K562 (cell line): ENCODE measurements at regions not wholly inside any gene's neighbourhood (a gene's known extent, or its start where the extent isn't known, plus 50 kb on each side); places are given as distances from the start of the nearest gene placed in this dataset.

Experiments
- ATAC-seq: fragments of 200-7000 bp; cut with Tn5 transposase; 3 replicates; pipeline ENCODE4 v1.9.1; 2020; ENCODE audit warnings: moderate library complexity
- BruUV-seq: library from RNA; stranded (reverse); fragments of 400-500 nt; replicated peaks from 2 replicates; lab custom pipeline; 2021; lab: Mats Ljungman, UMichigan
- CTCF ChIA-PET: fragments of 300-600 bp; formaldehyde crosslinking; extraction: SDS; loops from one replicate; lab custom pipeline; 2021; ENCODE audit warnings: low intra/inter-chr PET ratio; lab: Yijun Ruan, JAX
- POLR2A ChIA-PET: fragments of 300-600, 350-650 bp; sonication (Branson Sonifier 250); formaldehyde crosslinking; extraction: SDS; loops from one replicate; lab custom pipeline; 2021; ENCODE audit warnings: antibody characterized with exemption, inconsistent platforms; lab: Yijun Ruan, JAX
- DNase-seq, 4 experiments: peaks; one replicate each; pipeline versions ENCODE4 v3.0.0 to v3.0.0-alpha.2; 2011 to 2018; ENCODE audit warnings: low spot score in 3 of 4, mixed read lengths in 3 of 4; ENCODE audit errors: extremely low read depth in 1 of 4
- FAIRE-seq: peaks from 2 replicates; lab custom pipeline; 2011; peaks lifted over from hg19 to GRCh38; lab: Jason Lieb, UNC
- H2AFZ ChIP-seq: 2 replicates; pipeline ENCODE4 v1.6.0; 2011; ENCODE audit warnings: low read depth, low read length, control low read depth, inconsistent platforms
- H3K27ac ChIP-seq: fragments of 200-600 bp; 3 replicates; pipeline ENCODE4 v1.8.0; 2011; ENCODE audit warnings: low read depth, mild to moderate bottlenecking, control low read depth, inconsistent platforms, low read length, moderate library complexity, mixed read lengths; ENCODE audit errors: extremely low read depth
- H3K27me3 ChIP-seq, 2 experiments: fragments of 300-600 bp in 1 of 2; 2 replicates in 1 of 2; 3 replicates in 1 of 2; pipeline versions ENCODE4 v1.6.0 to v1.8.0; 2011; ENCODE audit warnings: inconsistent platforms in 2 of 2, low read length in 2 of 2, mild to moderate bottlenecking in 1 of 2, mixed read lengths in 1 of 2, moderate library complexity in 1 of 2; ENCODE audit not compliant: control insufficient read depth in 2 of 2, insufficient read depth in 2 of 2
- H3K36me3 ChIP-seq: fragments of 300-600 bp; 3 replicates; pipeline ENCODE4 v1.8.0; 2011; ENCODE audit warnings: mild to moderate bottlenecking, low read length, inconsistent platforms; ENCODE audit not compliant: control insufficient read depth, insufficient read depth
- H3K4me1 ChIP-seq, 2 experiments: fragments of 200-600 bp in 1 of 2; replicated peaks in 1 of 2; 2 replicates in 1 of 2; 3 replicates in 1 of 2; pipeline versions ENCODE4 v1.5.1 to v1.8.0; 2011; ENCODE audit warnings: inconsistent platforms in 2 of 2, low read length in 2 of 2, mild to moderate bottlenecking in 1 of 2, mixed read lengths in 1 of 2, moderate library complexity in 1 of 2; ENCODE audit not compliant: control insufficient read depth in 2 of 2, insufficient read depth in 2 of 2
- H3K4me2 ChIP-seq: 2 replicates; pipeline ENCODE4 v1.6.1; 2011; ENCODE audit warnings: low read length, control low read depth, inconsistent platforms, mixed read lengths; ENCODE audit not compliant: insufficient read depth
- H3K4me3 ChIP-seq: fragments of 200-600 bp; sonication (generic), shearing (Covaris generic); 2 replicates; pipeline ENCODE4 v1.5.1; 2016; ENCODE audit warnings: control low read depth, inconsistent platforms
- H3K79me2 ChIP-seq: fragments of 200-600 bp; 3 replicates; pipeline ENCODE4 v1.8.0; 2011; ENCODE audit warnings: low read length, inconsistent platforms; ENCODE audit not compliant: control insufficient read depth, insufficient read depth
- H3K9ac ChIP-seq, 2 experiments: 2 replicates each; pipeline versions ENCODE4 v1.6.0 to v1.6.1; 2011; ENCODE audit warnings: low read depth in 2 of 2, low read length in 2 of 2, control low read depth in 1 of 2, inconsistent platforms in 1 of 2, mild to moderate bottlenecking in 1 of 2, mixed read lengths in 1 of 2; ENCODE audit not compliant: insufficient read depth in 1 of 2
- H3K9me1 ChIP-seq: one replicate; pipeline ENCODE4 v1.6.0; 2011; ENCODE audit warnings: inconsistent platforms, mild to moderate bottlenecking, low read length, moderate library complexity; ENCODE audit not compliant: control insufficient read depth, insufficient read depth
- H3K9me3 ChIP-seq: replicated peaks from 2 replicates; pipeline ENCODE4 v1.5.1; 2011; ENCODE audit warnings: low read depth, low read length, inconsistent platforms; ENCODE audit not compliant: control insufficient read depth, insufficient read depth
- H4K20me1 ChIP-seq: replicated peaks from 2 replicates; pipeline ENCODE4 v1.6.1; 2011; ENCODE audit warnings: low read length, inconsistent platforms, mixed read lengths; ENCODE audit not compliant: control insufficient read depth, insufficient read depth
- ATF7 ChIP-seq: fragments of 450-650 bp; IDR thresholded peaks from 2 replicates; pipeline ENCODE4 v1.7.1; 2014; ENCODE audit warnings: mild to moderate bottlenecking, moderate library complexity
- BACH1 ChIP-seq: fragments of 200-800 bp; sonication (Bioruptor generic); IDR thresholded peaks from 2 replicates; pipeline ENCODE4 v1.6.1; 2016; ENCODE audit warnings: missing genetic modification characterization, missing compliant biosample characterization
- E2F6 ChIP-seq, 2 experiments: IDR thresholded peaks; 2 replicates each; pipeline ENCODE4 v1.6.1; 2011; ENCODE audit warnings: borderline replicate concordance in 1 of 2, control low read depth in 1 of 2, low read depth in 1 of 2, low read length in 1 of 2, mild to moderate bottlenecking in 1 of 2, mixed read lengths in 1 of 2, moderate library complexity in 1 of 2; ENCODE audit not compliant: insufficient read depth in 1 of 2, insufficient read length in 1 of 2, poor library complexity in 1 of 2, severe bottlenecking in 1 of 2; ENCODE audit errors: extremely low read depth in 1 of 2
- E4F1 ChIP-seq: fragments of 250-450 bp; sonication (Bioruptor Pico); IDR thresholded peaks from 2 replicates; pipeline ENCODE4 v1.5.0; 2021; ENCODE audit warnings: mild to moderate bottlenecking, borderline replicate concordance
- ELF1 ChIP-seq: fragments of 200-800 bp; sonication (Bioruptor generic); IDR thresholded peaks from 2 replicates; pipeline ENCODE4 v1.6.1; 2016; ENCODE audit warnings: missing genetic modification characterization, missing compliant biosample characterization
- HCFC1 ChIP-seq: IDR thresholded peaks from 2 replicates; pipeline ENCODE4 v1.6.1; 2012; ENCODE audit warnings: low read depth, low read length, improper control_type of control experiment
- HMG20A ChIP-seq: fragments of 450-650 bp; formaldehyde crosslinking; conservative IDR thresholded peaks from 2 replicates; pipeline ENCODE4 v1.4.0; 2020; ENCODE audit warnings: mild to moderate bottlenecking, mixed read lengths
- JUNB ChIP-seq: fragments of 450-650 bp; formaldehyde crosslinking; conservative IDR thresholded peaks from 2 replicates; pipeline ENCODE4 v1.4.0; 2020; ENCODE audit warnings: mild to moderate bottlenecking
- MCM7 ChIP-seq, 2 experiments: fragments of 450-650 bp; IDR thresholded peaks; 2 replicates each; pipeline ENCODE4 v1.6.1; 2016 to 2018
- NCOA6 ChIP-seq: fragments of 450-650 bp; IDR thresholded peaks from 2 replicates; pipeline ENCODE4 v1.6.1; 2017; ENCODE audit warnings: mild to moderate bottlenecking
- PRDM10 ChIP-seq: fragments of 450-650 bp; IDR thresholded peaks from 2 replicates; pipeline ENCODE4 v1.6.1; 2018; ENCODE audit not compliant: partially characterized antibody
- SOX6 ChIP-seq: fragments of 450-650 bp; IDR thresholded peaks from 2 replicates; pipeline ENCODE4 v1.6.1; 2014; ENCODE audit warnings: mild to moderate bottlenecking
- SRSF3 ChIP-seq: fragments of 200-400 bp; formaldehyde crosslinking; IDR thresholded peaks from 2 replicates; pipeline ENCODE4 v1.6.1; 2016; ENCODE audit warnings: mild to moderate bottlenecking, low read length, moderate library complexity; ENCODE audit not compliant: insufficient read depth
- TCF7 ChIP-seq: sonication (generic); IDR thresholded peaks from 2 replicates; pipeline ENCODE4 v1.6.1; 2016; ENCODE audit warnings: antibody characterized with exemption, borderline replicate concordance
- ZBTB7A ChIP-seq: IDR thresholded peaks from 2 replicates; pipeline ENCODE4 v1.6.1; 2011; ENCODE audit warnings: low read depth, mild to moderate bottlenecking, low read length, moderate library complexity, borderline replicate concordance; ENCODE audit not compliant: control insufficient read depth
- ZFP30 ChIP-seq: fragments of 250-450 bp; sonication (Bioruptor Pico); IDR thresholded peaks from 2 replicates; pipeline ENCODE4 v1.8.0; 2022; ENCODE audit warnings: moderate library complexity, mild to moderate bottlenecking, inconsistent platforms, borderline replicate concordance
- ZNF12 ChIP-seq: sonication (generic); formaldehyde crosslinking; IDR thresholded peaks from 2 replicates; pipeline ENCODE4 v1.4.0; 2020; ENCODE audit warnings: mild to moderate bottlenecking, missing genetic modification reagents
- ZNF165 ChIP-seq: fragments of 250-450 bp; sonication (Bioruptor Pico); IDR thresholded peaks from 2 replicates; pipeline ENCODE4 v1.4.0; 2020; ENCODE audit warnings: borderline replicate concordance
- WGBS: fragments of 100-300 bp; shearing (Covaris generic); methylation state at CpG from one replicate; pipeline ENCODE4 v1.1.6; 2016; ENCODE audit warnings: low coverage, mixed read lengths; ENCODE audit not compliant: insufficient coverage; ENCODE audit errors: missing lambda C conversion rate; 5-methylcytosine and 5-hydroxymethylcytosine counted together
- in situ Hi-C: fragments of 300-500 bp; cut with MboI; formaldehyde crosslinking; loops from 4 replicates; pipeline ENCODE4 v1.15.0; 2018; ENCODE audit warnings: inconsistent platforms, mixed read lengths
- intact Hi-C: fragments of 100-400 bp; cut with micrococcal nuclease; formaldehyde crosslinking; loops from 2 replicates; pipeline ENCODE4 v1.14.2; 2022

- H3K79me2 ChIP-seq, result no peaks in the 10 kb centered on the region
- TF ChIP-seq HMG20A (CRISPR knock-in tag) (no peak), ZNF165 (no peak), NCOA6 (no peak), JUNB (CRISPR knock-in tag) (no peak), TCF7 (no peak), BACH1 (tag) (no peak), E2F6 (IDR thresholded peaks at IDR 0.05; ENCODE audit: borderline replicate concordance in 1 of 2, extremely low read depth in 1 of 2, insufficient read depth in 1 of 2, insufficient read length in 1 of 2, low read depth in 1 of 2, low read length in 1 of 2, poor library complexity in 1 of 2, severe bottlenecking in 1 of 2) (no peak), ZNF12 (no peak), ZFP30 (no peak), ELF1 (tag) (no peak), PRDM10 (no peak), MCM7 (IDR thresholded peaks at IDR 0.05) (no peak), E4F1 (CRISPR knock-in tag) (no peak), SOX6 (no peak), ZBTB7A (no peak), HCFC1 (no peak), ATF7 (no peak), SRSF3 (no peak)
- no peak overlapping the region for H3K4me3 ChIP-seq
- H3K9me3 ChIP-seq, result no peaks in the 10 kb centered on the region
- H3K4me1 ChIP-seq, result no peaks in the 10 kb centered on the region
- H3K4me2 ChIP-seq, result no peak overlapping the region
- DNase-seq (no peak), FAIRE-seq (no peak), ATAC-seq (no peak)
- BruUV-seq, result no TSS peak
- intact Hi-C loops (no loop called here), in situ Hi-C loops (no loop called here)
- no peak overlapping the region for H2AFZ ChIP-seq
- 0% methylated on average over 3 of the region's 3 CpGs for WGBS
- CTCF ChIA-PET, result no interaction called here
- no peaks in the 10 kb centered on the region for H3K36me3 ChIP-seq
- H3K27ac ChIP-seq, result no peak overlapping the region
- POLR2A ChIA-PET, result interaction anchor here (0.6 kb wide), 1 partner anchor 27 kb away, joined by 4 read pairs; no protein-coding TSS in a partner anchor
- no peaks in the 10 kb centered on the region for H3K9me1 ChIP-seq
- no peak overlapping the region for H3K9ac ChIP-seq
- H4K20me1 ChIP-seq, result no peaks in the 10 kb centered on the region
- H3K27me3 ChIP-seq, result no peaks in the 10 kb centered on the region
Measured at GRCh38 chr1:166410083-166410385, 243.2 kb upstream of the FAM78B start.
